Hematopoietic multipotent progenitor cell treated with erythropoietin and hydrocortisone succinate and interleukin-3 and kit ligand, for 4 days (in vitro differentiated cells): ENCODE measurements at regions not wholly inside any gene's neighbourhood (a gene's known extent, or its start where the extent isn't known, plus 50 kb on each side); places are given as distances from the start of the nearest gene placed in this dataset.
"Not testable (repeated sequence)": the region's sequence is repeated elsewhere in the genome, so short reads cannot be mapped to it uniquely, and the experiment has no call there.

Experiments
- DNase-seq: peaks from one replicate; pipeline ENCODE4 v3.0.0-alpha.2; 2015

- DNase-seq: no peak
These were observed 76.1 kb downstream of the C9orf50 start for GRCh38 chr9:129544761-129545160.

DNA sequence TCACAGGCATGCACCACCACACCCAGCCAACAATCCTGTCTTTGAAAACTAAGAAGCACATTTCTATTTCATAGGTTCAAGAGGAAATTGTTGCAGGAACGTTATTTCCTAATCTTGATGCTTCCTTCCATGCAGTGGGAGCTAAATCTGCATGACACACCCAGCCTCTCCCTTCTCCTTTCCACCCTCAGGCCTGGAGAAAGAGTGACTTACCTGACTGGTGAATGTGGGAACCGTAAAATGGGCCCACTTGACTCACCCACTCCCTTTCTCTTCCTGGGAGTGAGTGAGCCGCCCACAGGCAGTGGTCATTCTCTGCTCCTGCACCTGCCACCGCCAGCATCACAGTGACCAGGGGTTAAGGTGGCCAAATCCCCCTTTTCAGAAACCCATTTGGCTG lies 78.2 kb downstream of the C9orf50 start:
- DNase-seq: no peak

DNA sequence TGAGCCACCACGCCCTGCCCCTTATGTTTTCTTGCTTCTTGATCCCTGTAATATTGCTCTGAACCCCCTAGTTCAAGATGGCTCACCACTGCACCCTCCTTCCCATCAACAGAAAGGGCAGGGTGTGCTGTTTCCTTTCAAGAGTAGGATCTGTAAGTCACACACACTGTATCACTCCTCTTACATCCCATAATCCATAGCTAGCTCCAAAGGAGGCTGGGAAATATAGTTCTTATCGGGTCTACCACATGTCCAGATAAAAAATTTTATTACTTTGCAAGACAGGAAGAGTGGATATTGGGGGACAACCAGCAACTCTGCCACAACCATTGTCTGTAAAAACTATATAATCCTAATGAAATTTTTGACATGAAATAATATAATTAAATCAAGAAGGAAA lies 79.6 kb downstream of the C9orf50 start:
- no peak for DNase-seq

DNA sequence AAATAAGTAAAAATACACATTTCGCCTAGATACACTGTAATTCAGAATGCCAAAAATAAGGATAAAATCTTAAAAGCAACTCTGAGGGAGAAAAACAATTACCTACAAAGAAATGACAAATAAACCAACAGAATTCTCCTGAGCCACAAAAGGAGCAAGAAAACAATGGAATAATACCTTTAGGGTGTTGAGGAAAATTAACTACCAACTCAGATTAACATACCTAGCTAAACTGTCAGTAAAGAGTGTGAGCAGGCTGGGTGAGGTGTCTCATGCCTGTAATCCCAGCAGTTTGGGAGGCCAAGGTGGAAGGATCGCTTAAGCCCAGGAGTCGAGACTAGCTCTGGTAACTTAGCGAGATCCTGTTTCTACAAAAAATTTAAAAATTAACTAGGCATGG lies 81.5 kb downstream of the C9orf50 start:
- no peak for DNase-seq

DNA sequence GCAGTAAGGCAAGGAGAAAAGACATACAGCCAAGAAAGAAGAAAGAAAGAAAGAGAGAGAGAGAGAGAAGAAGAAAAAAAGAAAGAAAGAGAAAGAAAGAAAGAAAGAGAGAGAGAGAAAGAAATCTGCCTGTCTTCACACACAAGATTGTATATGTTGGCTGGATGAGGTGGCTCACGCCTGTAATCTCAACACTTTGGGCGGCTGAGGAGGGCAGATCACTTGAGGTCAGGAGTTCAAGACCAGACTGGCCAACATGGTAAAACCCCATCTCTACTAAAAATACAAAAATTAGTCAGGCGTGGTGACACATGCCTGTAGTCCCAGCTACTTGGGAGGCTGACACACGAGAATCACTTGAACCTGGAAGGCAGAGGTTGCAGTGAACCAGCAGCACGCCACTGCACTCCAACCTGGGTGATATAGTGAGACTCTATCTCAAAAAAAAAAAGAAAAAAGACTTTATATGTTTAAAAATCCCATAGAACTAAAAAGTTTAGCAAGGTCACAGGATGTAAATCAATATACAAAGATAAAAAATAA lies 89.0 kb downstream of the C9orf50 start:
- DNase-seq: not testable (repeated sequence)

GRCh38 chr9:129527955-129528354 lies 92.9 kb downstream of the C9orf50 start:
- not testable (repeated sequence) for DNase-seq

DNA sequence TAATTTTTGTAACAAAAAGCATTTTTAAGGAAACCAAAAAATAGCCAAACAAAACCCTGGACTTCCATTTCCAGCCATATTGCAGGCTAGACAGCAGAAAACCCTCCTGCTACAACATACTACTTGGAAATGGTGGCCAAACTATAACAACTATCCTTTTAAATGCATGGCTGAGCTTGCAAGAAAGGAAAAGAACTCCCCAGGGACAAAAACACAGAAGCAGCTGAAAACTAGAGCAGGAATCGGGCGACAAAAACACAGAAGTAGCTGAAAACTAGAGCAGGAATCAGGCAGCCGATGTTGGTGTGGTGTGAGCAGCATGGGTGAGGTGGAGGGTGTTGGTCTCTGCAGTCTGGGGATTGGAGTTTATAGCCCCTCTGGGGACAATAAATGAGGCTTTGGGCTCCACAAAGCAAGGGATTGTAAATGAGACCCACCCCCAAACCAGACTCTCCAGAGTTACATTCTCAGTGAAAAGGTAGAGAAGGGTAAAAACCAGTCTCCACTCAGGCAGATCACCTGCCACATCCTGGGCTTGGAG lies 95.2 kb downstream of the C9orf50 start:
- no peak for DNase-seq

DNA sequence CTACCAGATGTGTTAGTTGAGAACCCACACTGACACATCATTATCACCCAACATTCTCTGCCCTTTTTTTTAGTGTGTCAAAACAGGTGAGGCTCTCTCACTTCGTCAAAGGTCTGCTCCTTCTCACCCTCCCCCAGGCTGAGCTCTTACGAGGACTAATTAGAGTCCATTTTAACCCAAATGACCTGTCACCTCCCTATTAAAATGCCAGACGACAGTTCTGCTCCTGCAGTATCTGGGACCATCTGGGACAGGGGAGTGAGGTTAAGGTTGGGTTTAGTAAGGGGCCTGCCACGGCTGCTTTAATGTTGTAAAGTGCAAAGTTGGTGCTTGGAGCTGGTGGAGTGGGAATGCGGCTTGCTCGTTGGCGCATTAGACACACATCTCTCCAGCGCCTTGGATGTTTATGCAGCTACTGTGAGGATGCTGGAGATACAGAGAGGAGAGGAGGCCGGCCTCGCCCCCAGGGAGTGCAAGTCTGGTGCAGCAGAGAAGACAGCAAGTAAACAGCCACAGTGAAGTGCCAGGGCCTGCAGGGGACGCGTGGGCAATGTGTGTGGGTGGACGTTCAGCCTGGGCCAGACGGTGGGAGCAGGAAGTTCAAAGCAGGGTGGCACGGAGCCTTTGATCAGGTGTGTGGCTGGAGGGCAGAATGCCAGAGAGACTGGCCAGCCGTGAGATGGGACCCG lies 96.2 kb downstream of the C9orf50 start:
- DNase-seq: no peak

DNA sequence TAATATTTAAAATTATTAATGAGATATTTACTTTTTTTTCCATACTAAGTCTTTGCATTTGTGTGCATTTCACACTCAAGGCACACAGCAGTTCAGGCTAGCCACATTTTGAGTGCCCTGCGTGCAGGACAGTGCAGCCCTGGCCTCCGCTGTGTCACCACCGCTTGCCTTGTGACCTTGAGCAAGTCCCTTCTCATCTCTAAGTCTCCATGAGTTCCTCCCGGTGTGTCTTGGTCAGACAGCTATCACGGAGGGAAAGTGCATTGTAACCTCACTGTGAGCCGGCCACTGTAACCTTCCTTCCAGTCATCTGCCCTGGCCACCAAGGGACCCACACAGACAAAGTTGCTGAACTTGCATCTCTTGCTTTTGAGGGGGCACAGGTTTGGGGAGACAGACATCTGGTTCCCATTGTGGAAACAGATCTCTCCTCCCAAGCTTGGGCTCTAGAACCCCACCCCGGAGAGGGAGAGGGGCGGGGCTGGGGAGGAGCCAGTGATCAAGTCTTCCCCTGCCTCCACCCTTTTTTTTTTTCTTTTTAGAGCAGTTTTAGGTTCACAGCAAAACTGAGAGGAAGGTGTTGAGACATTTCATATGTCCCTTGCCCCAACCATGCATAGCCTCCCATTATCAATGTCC lies 96.8 kb downstream of the C9orf50 start:
- no peak for DNase-seq

DNA sequence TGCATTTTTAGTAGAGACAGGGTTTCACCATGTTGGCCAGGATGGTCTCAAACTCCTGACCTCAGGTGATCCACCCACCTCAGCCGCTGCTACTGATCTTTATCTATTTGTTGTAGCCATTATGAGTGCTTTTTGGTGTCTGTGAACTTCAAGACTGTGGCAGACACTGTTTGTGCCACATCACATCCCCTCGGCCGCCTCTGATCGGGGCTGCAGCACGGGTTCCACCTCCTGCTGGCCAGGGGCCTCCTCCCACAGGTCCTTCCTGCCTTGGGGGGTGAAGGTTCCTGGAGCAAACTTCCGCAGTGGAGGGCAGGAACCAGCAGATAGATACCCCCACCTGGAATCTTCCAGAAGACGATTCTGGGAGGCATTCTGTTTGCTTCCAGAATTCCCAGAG lies 98.5 kb downstream of the C9orf50 start:
- no peak for DNase-seq

DNA sequence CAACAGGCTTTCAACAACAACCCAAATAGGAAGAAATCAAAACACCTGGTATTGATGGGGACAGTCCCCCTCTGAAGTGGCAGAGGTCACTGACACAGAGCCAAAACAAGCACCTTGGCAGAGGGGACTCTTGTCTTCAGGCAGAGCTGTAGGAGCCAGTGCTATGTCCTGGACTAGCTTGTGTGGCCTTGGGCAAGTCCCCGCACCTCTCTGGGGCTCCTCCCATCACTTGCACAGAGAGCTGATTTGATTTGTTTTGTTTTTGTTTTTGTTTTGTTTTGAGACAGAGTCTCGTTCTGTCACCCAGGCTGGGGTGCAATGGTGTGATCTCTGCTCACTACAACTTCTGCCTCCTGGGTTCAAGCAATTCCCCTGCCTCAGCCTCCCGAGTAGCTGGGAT lies 100.8 kb downstream of the C9orf50 start:
- DNase-seq: no peak

GRCh38 chr9:129518074-129518473 lies 102.8 kb downstream of the C9orf50 start:
- DNase-seq: no peak

- no peak for DNase-seq
These were observed 103.9 kb downstream of the C9orf50 start for GRCh38 chr9:129517006-129517405.

- no peak for DNase-seq
These were observed 106.0 kb downstream of the C9orf50 start for GRCh38 chr9:129514891-129515290.

DNA sequence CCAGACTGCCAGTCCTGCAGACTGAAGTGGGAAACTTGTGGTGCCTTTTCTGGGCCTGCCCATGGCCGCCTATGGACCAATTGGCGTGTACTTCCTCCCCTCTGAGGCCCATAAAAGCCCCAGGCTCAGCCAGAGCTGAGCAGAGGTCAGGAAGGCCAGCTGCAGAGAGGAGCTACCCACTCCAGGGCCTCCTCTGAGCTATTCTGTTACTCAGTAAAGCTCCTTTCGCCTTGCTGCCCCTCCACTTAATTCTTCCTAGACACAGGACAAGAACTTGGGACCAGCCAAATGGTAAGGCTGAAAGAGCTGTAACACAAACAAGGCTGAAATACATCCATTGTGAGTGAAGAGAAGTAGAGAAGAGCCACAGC lies 106.4 kb downstream of the C9orf50 start:
- no peak for DNase-seq

DNA sequence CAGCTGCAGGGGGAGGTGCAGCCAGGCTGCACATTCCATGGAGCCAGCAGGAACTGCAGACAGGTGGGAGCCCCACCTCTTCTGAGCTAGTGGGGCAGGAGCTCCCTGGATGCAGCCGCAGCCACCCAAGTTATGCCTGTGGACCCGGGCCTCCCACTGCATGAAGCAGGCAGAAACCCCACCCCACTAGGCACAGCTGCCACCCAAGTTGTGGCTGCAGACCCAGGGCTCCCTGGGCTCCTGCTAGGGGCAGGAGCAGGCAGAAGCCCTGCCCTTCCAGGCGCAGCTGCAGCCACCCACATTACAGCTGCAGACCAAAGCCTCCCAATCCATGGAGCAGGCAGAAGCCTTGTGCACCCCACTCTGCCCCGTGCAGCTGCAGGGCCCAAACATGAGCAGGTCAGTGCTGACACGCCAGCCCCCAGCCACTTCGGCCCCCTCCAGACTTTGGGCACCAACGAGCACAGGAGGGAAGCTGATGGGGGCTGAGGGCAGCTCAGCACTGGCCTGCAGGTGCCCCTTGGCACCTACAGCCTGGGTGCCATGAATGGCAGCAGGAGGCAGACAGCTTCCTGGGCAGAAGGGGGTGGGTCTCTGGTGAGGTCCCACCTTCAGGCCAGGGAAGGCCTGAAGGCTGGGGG lies 106.9 kb downstream of the C9orf50 start:
- no peak for DNase-seq

GRCh38 chr9:129513282-129513681 lies 107.6 kb downstream of the C9orf50 start:
- DNase-seq: no peak

DNA sequence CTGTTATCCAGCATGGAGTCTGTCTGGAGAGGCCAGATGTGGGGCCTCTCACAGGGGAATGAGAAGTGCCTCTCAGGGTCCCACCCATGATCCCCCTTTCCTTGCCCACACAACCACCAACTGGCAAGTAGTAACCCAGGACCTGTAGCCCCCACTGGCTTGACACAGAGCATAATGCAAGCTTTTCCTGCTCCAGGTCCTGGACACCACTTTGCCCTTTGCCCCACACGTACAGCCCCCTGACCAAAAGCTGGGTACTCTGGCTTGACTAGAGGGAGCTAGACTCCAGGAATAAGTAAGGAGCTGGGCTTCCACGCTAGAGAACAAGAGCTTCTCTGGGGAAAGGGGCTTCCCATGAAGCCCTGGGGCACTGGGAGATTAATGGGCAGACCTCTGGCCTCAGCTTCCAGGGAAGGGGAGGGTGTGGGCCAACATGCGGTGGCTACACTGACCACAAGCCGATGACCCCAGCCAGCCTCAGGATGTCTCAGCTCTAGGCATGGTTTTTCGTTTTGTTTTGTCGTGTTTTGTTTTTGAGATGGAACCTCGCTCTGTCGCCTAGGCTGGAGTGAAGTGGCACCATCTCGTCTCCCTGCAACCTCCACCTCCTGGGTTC lies 109.5 kb downstream of the C9orf50 start:
- DNase-seq: no peak

DNA sequence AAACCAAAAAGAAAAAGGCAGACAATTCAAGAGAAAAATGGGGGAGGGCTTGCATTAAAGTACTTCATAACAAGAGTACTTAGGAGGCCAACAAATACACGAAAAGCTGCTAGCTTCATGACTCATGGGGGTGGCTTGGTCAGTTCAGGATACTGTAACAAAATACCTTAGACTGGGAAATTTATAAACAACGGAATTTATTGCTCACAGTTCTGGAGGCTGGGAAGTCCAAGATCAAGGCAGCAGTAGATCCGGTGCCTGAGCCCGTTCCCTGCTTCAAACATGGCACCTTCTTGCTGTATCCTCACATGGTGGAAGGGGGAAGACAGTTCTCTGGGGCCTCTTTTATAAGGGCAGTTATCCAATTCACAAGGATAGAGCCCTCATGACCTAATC lies 111.4 kb downstream of the C9orf50 start:
- no peak for DNase-seq

DNA sequence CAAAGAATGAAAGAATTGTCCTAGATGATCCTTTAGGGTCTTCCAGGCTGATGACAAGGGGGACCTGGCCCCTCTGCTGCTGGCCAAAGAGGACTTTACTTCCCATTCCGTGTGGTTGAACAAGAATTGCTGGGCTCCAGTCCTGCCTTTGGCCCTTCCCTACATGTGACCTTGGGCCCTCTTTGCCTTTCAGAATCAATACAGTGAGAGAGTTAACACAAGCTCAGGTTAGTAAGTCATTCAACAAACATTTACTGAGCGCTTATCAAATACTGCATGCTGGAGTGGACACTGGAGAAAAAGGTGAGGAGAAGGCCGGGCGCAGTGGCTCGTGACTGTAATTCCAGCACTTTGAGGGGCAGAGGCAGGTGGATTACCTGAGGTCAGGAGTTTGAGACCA lies 113.1 kb downstream of the C9orf50 start:
- no peak for DNase-seq

- no peak for DNase-seq
These were observed 114.0 kb downstream of the C9orf50 start for GRCh38 chr9:129506892-129507291.

DNA sequence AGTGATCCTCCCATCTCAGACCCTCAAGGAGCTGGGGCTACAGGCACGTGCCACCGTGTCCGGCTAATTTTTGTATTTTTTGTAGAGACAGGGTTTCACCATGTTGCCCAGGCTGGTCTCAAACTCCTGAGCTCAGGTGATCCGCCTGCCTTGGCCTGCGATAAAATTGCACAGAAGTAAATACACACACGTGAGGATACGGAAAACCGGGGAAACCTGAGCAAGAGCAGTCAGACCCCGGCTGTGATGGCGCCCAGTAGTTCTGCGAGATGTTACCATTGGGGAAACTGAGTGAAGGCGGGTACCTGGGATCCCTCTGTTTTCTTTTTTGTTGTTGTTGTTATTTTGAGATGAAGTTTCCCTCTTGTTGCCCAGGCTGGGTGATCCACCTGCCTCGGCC lies 114.9 kb downstream of the C9orf50 start:
- DNase-seq: no peak

GRCh38 chr9:129505270-129505902 lies 115.5 kb downstream of the C9orf50 start:
- no peak for DNase-seq
